T-helper 2 cell (primary cell): ENCODE measurements at regions not wholly inside any gene's neighbourhood (a gene's known extent, or its start where the extent isn't known, plus 50 kb on each side); places are given as distances from the start of the nearest gene placed in this dataset.
"Not testable (repeated sequence)": the region's sequence is repeated elsewhere in the genome, so short reads cannot be mapped to it uniquely, and the experiment has no call there.

ENCODE experiments used
- DNase-seq, 5 experiments: peaks; one replicate each; pipeline versions ENCODE4 v3.0.0 to v3.0.0-alpha.2; 2012 to 2022

- DNase-seq: no peak
These were observed 124.9 kb downstream of the TMEM167A start for GRCh38 chr5:82952326-82952725.

GRCh38 chr5:82944267-82944666 lies 132.9 kb downstream of the TMEM167A start:
- DNase-seq: not testable (repeated sequence)

DNA sequence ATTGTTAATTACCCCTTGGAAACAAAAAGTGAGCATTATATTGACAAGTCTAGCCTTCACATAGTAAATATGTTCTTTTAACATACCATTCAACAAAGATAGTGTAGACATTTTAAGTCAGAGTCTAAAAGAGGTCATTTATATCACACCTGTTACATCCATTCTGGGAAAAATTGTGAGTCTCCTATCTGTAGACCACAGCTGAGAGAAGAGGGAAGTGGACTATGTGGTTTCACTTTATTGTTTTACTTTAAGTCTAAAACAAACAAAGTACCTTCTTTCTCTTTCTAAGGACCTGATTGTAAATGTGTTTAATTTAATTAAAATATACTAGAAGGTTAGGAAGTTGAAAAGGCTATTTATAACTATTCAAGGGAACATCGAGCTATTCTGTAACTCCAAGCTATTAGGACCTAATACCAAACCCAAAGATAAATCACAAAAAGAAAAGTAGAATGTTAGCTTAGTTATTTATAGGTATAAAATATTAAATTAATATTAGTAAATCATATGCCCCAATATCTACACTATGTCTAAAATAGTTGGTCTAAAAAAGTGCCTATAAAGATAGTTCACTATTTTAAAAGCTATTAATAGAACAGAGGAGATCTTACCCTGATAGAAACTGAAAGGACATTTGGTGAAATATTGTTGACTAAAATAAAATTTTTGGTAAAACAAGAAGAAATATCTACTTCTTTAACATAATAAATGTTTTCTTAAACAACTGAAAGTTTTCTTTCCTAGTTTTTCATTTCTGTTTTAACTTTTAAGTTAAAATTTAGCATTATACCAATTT lies 134.9 kb downstream of the TMEM167A start:
- DNase-seq: no peak

GRCh38 chr5:82938901-82939725 lies 138.1 kb downstream of the TMEM167A start:
- DNase-seq: no peak

- DNase-seq: not testable (repeated sequence)
These were observed 144.5 kb downstream of the TMEM167A start for GRCh38 chr5:82932473-82933220.

GRCh38 chr5:82931110-82931509 lies 146.1 kb downstream of the TMEM167A start:
- DNase-seq: no peak

GRCh38 chr5:82925061-82925411 lies 152.2 kb downstream of the TMEM167A start:
- DNase-seq: no peak

- no peak for DNase-seq
These were observed 152.8 kb downstream of the TMEM167A start for GRCh38 chr5:82924226-82925060.

DNA sequence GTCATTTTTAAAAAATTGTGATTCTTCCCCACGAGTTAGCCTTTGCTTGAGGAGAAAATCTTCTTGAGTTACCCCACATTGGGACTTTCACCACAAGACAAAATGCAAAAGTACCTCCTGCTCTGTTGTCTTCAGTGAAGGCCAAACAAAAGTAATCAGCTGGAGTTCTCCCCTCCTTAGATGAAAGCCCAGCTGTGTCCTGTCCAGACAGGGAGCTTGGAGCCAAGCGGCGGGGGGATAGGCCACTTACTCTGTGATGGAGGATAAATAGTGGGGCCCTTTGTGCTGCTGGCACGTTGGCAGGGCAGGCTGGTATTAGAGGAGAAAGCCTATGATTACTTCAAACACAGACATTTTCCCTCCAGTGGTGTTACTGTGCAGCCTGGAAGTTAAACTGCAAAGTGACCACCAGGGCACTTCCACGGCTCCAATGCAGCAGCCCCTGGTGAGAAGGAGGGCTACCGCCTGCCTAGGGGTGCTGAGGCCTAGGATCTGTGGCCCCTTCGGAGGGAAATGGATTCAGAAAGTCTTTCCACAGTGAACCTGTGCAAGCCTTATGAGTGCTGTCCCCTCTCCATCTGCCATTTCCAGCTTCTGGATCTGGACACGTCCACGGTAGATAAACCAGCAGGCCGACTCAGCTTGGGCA lies 155.0 kb downstream of the TMEM167A start:
- no peak for DNase-seq

GRCh38 chr5:82918311-82919031 lies 158.7 kb downstream of the TMEM167A start:
- DNase-seq: no peak

- peak in 1 of 5 experiments; percentile 24 for DNase-seq
These were observed 159.6 kb downstream of the TMEM167A start for GRCh38 chr5:82917584-82917983.

DNA sequence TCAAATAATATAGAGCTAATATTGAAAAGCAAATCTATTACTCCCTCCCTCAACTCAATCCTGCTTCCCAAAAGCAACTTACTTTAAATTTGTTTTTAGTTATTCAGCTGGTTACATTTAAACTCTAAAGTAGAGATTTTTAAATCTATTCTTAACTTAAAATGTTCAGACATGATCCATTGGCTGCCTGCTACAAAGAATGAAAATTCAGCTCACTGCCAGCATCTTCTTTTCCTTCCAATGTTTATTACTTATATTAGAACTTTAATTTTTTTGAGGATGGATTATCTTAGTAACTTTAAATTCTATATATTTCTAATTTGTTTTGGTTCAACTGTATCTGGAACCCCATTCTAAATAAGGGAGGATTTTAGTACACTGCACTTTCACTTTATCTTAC lies 163.2 kb downstream of the TMEM167A start:
- DNase-seq: no peak

GRCh38 chr5:82912462-82912861 lies 164.7 kb downstream of the TMEM167A start:
- no peak for DNase-seq

DNA sequence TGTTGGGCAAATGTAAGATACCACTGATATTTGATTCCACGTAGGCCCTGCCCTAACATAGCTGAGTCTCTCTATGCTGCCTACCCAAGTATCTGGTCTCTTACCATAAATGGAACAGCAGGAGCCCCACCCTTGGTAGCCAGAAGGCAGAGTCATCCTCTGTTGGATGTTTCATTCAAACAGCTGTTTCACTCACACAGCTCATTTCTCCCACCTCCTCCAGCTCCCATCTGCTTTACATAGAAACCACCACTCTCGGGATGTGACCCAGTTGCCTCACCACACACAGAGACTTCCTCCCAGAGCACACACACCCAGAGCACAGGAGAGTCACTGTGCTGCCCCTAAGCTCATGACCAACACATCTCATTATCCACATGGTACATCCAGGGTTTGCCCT lies 165.3 kb downstream of the TMEM167A start:
- no peak for DNase-seq

GRCh38 chr5:82910905-82911304 lies 166.3 kb downstream of the TMEM167A start:
- no peak for DNase-seq

- DNase-seq: no peak
These were observed 166.7 kb downstream of the TMEM167A start for GRCh38 chr5:82910491-82910890.

- no peak for DNase-seq
These were observed 167.4 kb downstream of the TMEM167A start for GRCh38 chr5:82909771-82910170.

- no peak for DNase-seq
These were observed 171.2 kb downstream of the TMEM167A start for GRCh38 chr5:82905986-82906385.

GRCh38 chr5:82901281-82901888 lies 175.8 kb downstream of the TMEM167A start:
- DNase-seq: no peak

DNA sequence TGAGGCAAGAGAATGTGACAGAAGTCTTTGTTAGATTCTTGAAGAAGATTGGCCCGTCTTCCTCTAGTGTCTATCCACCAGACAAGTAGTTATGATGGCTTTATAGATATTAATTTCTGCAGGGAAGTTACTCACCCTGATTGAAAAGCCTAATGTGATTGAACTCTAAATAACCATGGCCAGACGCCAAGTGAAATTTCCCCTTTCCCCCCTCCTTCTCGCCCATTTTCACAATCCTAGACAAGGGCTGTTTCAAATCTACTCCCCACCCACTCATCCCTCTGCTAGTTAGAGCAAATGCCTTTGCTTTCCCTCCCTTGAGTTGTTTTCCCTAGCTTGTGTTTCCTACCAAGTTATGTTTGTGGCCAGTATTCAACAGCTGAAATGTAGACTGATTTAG lies 182.5 kb downstream of the TMEM167A start:
- DNase-seq: no peak

DNA sequence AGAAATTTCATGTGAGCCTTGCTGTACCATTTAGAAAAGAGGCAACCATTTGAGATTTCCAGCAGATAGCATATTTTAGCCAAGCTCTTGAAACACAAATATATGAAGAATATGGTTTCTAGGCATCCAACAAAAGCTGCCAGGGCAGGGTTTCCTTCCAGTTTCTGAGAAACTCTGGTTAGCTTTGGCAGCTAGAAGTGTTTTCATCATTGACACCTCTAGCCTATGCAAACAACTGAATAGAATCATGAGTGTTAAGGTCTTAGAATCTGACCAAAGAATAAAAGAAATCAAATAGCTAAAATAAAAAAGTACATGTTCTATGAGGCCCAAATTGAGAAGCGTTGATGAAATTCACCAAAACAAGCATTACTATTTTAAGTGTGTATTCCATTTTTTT lies 188.1 kb downstream of the TMEM167A start:
- DNase-seq: no peak
